ENCODE measurements at regions not wholly inside any gene's neighbourhood (a gene's known extent, or its start where the extent isn't known, plus 50 kb on each side); places are given as distances from the start of the nearest gene placed in this dataset.

- H3K4me1 ChIP-seq (replicated peaks): no peaks in the 10 kb centered on the region
- H3K27me3 ChIP-seq (replicated peaks; ENCODE audit: insufficient read depth): no peaks in the 10 kb centered on the region
- no peak overlapping the region for H3K4me3 ChIP-seq
- H3K9me3 ChIP-seq: no peaks in the 10 kb centered on the region
- H3K27ac ChIP-seq: no peak overlapping the region
- H3K36me3 ChIP-seq: no peaks in the 10 kb centered on the region
- intact Hi-C loops (cut with DNase I): no loop called here
- TF ChIP-seq POLR2AphosphoS5 (IDR thresholded peaks at IDR 0.05) (no peak), POLR2A (IDR thresholded peaks at IDR 0.05) (no peak), CTCF (IDR thresholded peaks at IDR 0.05) (no peak)
- no peak for DNase-seq (ENCODE audit: low spot score)
- WGBS: 75% methylated on average over 2 of the region's 2 CpGs
Measured at GRCh38 chr1:68352202-68352601, 97.6 kb downstream of the RPE65 start.

- 80% methylated on average over 2 of the region's 2 CpGs for WGBS
- no peaks in the 10 kb centered on the region for H3K9me3 ChIP-seq
- intact Hi-C loops (cut with DNase I): loop anchor here (5.0 kb wide), 1 partner anchor 495 kb away; no protein-coding TSS in a partner anchor
- no peaks in the 10 kb centered on the region for H3K27me3 ChIP-seq (replicated peaks; ENCODE audit: insufficient read depth)
- no peak overlapping the region for H3K4me3 ChIP-seq
- H3K27ac ChIP-seq: no peak overlapping the region
- no peaks in the 10 kb centered on the region for H3K4me1 ChIP-seq (replicated peaks)
- no peaks in the 10 kb centered on the region for H3K36me3 ChIP-seq
- TF ChIP-seq CTCF (IDR thresholded peaks at IDR 0.05): no peak
- no peak for TF ChIP-seq POLR2AphosphoS5 (IDR thresholded peaks at IDR 0.05)
- TF ChIP-seq POLR2A (IDR thresholded peaks at IDR 0.05): no peak
- DNase-seq (ENCODE audit: low spot score): no peak
Measured at GRCh38 chr1:68347415-68347814, 102.3 kb downstream of the RPE65 start.

- no peaks in the 10 kb centered on the region for H3K36me3 ChIP-seq
- H3K27me3 ChIP-seq (replicated peaks; ENCODE audit: insufficient read depth): no peaks in the 10 kb centered on the region
- H3K4me1 ChIP-seq (replicated peaks): no peaks in the 10 kb centered on the region
- no peak for DNase-seq (ENCODE audit: low spot score)
- WGBS: 56% methylated on average over 3 of the region's 3 CpGs
- intact Hi-C loops (cut with DNase I): loop anchor here (5.0 kb wide), 1 partner anchor 494 kb away; no protein-coding TSS in a partner anchor
- H3K4me3 ChIP-seq: no peak overlapping the region
- TF ChIP-seq POLR2A (IDR thresholded peaks at IDR 0.05) (no peak), CTCF (IDR thresholded peaks at IDR 0.05) (peak in 3 of 4 experiments; percentile 38 to 49 (median 44))
- no peak overlapping the region for H3K27ac ChIP-seq
- no peaks in the 10 kb centered on the region for H3K9me3 ChIP-seq
Measured at GRCh38 chr1:68346188-68346808, 103.5 kb downstream of the RPE65 start.

GRCh38 chr1:68344208-68344607 is 105.5 kb downstream of the RPE65 start:
- Histone ChIP-seq H3K27ac (no peak overlapping the region), H3K36me3 (no peaks in the 10 kb centered on the region), H3K4me3 (no peak overlapping the region), H3K27me3 (replicated peaks; ENCODE audit: insufficient read depth) (no peaks in the 10 kb centered on the region), H3K9me3 (no peaks in the 10 kb centered on the region), H3K4me1 (replicated peaks) (no peaks in the 10 kb centered on the region)
- DNase-seq (ENCODE audit: low spot score): no peak
- WGBS: 79% methylated on average over 4 of the region's 4 CpGs
- TF ChIP-seq CTCF (IDR thresholded peaks at IDR 0.05): no peak
- no peak for TF ChIP-seq POLR2AphosphoS5 (IDR thresholded peaks at IDR 0.05)
- no peak for TF ChIP-seq POLR2A (IDR thresholded peaks at IDR 0.05)
- intact Hi-C loops (cut with DNase I): loop anchor here (5.0 kb wide), 1 partner anchor 577 kb away; no protein-coding TSS in a partner anchor

GRCh38 chr1:68340951-68341350 is 108.6 kb upstream of the WLS start:
- intact Hi-C loops (cut with DNase I): loop anchor here (5.0 kb wide), 1 partner anchor 574 kb away; no protein-coding TSS in a partner anchor
- no peaks in the 10 kb centered on the region for H3K27me3 ChIP-seq (replicated peaks; ENCODE audit: insufficient read depth)
- no peaks in the 10 kb centered on the region for H3K36me3 ChIP-seq
- no peak overlapping the region for H3K4me3 ChIP-seq
- no peaks in the 10 kb centered on the region for H3K4me1 ChIP-seq (replicated peaks)
- TF ChIP-seq CTCF (IDR thresholded peaks at IDR 0.05) (no peak), POLR2AphosphoS5 (IDR thresholded peaks at IDR 0.05) (no peak), POLR2A (IDR thresholded peaks at IDR 0.05) (no peak)
- no peak overlapping the region for H3K27ac ChIP-seq
- H3K9me3 ChIP-seq: no peaks in the 10 kb centered on the region
- no peak for DNase-seq (ENCODE audit: low spot score)
- 75% methylated on average over 5 of the region's 5 CpGs for WGBS

Data from prostate gland (tissue), 2 donors.